K562 (cell line): ENCODE measurements at regions not wholly inside any gene's neighbourhood (a gene's known extent, or its start where the extent isn't known, plus 50 kb on each side); places are given as distances from the start of the nearest gene placed in this dataset.

Source experiments
- POLR2A ChIP-seq: fragments of 450-650 bp; conservative IDR thresholded peaks from 2 replicates; pipeline ENCODE4 v1.6.1; 2016
- TF ChIP-seq, protein P1 (sequence below): fragments of 450-650 bp; IDR thresholded peaks from 2 replicates; pipeline ENCODE4 v1.6.1; 2016; ENCODE audit warnings: low read depth
- TF ChIP-seq, protein P2 (sequence below): sonication (generic); formaldehyde crosslinking; IDR thresholded peaks from 2 replicates; pipeline ENCODE4 v1.9.0; 2022; ENCODE audit warnings: mild to moderate bottlenecking, missing genetic modification reagents
- TF ChIP-seq, protein P3 (sequence below), 3 experiments: IDR thresholded peaks in 2 of 3; conservative IDR thresholded peaks in 1 of 3; 2 replicates each; pipeline ENCODE4 v1.5.1; 2011 to 2012; ENCODE audit warnings: low read length in 3 of 3, mild to moderate bottlenecking in 3 of 3, control low read depth in 2 of 3, improper control_type of control experiment in 1 of 3, inconsistent platforms in 1 of 3, low read depth in 1 of 3, mixed read lengths in 1 of 3, moderate library complexity in 1 of 3; ENCODE audit not compliant: insufficient read depth in 2 of 3

DNA sequence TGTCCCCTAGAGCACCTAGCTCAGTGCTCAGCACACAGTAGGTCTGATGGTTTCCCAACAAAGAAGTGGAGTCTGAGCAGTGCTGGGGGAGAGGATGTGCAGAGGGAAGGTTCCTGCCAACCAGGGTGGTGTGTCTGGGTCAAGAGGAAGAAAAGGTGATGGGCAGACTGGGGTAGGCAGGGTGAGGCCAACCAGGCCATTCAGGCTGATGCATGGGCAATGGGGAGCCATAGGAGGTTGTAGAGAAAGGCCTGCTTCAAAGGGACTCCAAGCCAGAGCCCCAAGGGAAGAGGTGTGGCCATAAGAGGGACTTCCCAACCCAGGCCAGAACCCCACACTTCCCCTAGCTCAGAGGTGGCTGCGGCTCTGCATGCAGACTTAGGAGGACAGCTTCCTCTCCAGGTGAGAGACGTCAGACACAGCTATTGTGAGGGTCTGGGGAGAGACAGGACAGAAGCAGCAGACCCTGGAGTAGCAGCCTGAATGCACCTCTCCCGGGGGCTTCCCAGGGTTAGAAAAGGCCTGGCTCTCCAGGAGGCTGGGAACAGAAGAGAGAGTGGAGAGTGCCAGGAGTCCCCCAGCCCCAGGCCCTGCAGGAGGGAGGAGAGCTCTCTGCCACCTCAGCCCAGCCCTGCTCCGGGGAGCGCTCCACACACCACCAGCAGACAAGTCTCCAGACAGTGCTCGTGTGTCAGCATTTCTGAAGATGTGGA, 87.4 kb upstream of the ZMIZ1 start:
- TF ChIP-seq, protein P1, sequence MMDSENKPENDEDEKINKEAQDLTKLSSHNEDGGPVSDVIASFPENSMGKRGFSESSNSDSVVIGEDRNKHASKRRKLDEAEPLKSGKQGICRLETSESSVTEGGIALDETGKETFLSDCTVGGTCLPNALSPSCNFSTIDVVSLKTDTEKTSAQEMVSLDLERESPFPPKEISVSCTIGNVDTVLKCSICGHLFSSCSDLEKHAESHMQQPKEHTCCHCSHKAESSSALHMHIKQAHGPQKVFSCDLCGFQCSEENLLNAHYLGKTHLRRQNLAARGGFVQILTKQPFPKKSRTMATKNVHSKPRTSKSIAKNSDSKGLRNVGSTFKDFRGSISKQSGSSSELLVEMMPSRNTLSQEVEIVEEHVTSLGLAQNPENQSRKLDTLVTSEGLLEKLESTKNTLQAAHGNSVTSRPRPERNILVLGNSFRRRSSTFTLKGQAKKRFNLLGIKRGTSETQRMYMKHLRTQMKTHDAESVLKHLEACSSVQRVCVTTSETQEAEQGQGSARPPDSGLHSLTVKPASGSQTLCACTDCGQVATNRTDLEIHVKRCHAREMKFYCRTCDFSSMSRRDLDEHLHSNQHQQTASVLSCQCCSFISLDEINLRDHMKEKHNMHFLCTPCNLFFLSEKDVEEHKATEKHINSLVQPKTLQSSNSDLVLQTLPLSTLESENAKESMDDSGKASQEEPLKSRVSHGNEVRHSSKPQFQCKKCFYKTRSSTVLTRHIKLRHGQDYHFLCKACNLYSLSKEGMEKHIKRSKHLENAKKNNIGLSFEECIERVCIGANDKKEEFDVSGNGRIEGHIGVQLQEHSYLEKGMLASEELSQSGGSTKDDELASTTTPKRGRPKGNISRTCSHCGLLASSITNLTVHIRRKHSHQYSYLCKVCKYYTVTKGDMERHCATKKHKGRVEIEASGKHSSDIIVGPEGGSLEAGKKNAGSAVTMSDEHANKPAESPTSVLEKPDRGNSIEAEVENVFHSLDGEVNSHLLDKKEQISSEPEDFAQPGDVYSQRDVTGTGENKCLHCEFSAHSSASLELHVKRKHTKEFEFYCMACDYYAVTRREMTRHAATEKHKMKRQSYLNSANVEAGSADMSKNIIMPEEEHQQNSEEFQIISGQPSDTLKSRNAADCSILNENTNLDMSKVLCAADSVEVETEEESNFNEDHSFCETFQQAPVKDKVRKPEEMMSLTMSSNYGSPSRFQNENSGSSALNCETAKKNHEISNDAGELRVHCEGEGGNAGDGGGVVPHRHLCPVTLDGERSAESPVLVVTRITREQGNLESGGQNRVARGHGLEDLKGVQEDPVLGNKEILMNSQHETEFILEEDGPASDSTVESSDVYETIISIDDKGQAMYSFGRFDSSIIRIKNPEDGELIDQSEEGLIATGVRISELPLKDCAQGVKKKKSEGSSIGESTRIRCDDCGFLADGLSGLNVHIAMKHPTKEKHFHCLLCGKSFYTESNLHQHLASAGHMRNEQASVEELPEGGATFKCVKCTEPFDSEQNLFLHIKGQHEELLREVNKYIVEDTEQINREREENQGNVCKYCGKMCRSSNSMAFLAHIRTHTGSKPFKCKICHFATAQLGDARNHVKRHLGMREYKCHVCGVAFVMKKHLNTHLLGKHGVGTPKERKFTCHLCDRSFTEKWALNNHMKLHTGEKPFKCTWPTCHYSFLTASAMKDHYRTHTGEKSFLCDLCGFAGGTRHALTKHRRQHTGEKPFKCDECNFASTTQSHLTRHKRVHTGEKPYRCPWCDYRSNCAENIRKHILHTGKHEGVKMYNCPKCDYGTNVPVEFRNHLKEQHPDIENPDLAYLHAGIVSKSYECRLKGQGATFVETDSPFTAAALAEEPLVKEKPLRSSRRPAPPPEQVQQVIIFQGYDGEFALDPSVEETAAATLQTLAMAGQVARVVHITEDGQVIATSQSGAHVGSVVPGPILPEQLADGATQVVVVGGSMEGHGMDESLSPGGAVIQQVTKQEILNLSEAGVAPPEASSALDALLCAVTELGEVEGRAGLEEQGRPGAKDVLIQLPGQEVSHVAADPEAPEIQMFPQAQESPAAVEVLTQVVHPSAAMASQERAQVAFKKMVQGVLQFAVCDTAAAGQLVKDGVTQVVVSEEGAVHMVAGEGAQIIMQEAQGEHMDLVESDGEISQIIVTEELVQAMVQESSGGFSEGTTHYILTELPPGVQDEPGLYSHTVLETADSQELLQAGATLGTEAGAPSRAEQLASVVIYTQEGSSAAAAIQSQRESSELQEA = no peak
- TF ChIP-seq, protein P2, sequence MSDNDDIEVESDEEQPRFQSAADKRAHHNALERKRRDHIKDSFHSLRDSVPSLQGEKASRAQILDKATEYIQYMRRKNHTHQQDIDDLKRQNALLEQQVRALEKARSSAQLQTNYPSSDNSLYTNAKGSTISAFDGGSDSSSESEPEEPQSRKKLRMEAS (CRISPR knock-in tag) = no peak
- TF ChIP-seq, protein P3, sequence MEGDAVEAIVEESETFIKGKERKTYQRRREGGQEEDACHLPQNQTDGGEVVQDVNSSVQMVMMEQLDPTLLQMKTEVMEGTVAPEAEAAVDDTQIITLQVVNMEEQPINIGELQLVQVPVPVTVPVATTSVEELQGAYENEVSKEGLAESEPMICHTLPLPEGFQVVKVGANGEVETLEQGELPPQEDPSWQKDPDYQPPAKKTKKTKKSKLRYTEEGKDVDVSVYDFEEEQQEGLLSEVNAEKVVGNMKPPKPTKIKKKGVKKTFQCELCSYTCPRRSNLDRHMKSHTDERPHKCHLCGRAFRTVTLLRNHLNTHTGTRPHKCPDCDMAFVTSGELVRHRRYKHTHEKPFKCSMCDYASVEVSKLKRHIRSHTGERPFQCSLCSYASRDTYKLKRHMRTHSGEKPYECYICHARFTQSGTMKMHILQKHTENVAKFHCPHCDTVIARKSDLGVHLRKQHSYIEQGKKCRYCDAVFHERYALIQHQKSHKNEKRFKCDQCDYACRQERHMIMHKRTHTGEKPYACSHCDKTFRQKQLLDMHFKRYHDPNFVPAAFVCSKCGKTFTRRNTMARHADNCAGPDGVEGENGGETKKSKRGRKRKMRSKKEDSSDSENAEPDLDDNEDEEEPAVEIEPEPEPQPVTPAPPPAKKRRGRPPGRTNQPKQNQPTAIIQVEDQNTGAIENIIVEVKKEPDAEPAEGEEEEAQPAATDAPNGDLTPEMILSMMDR (IDR thresholded peaks at IDR 0.05 in 2 of 3, conservative IDR thresholded peaks at IDR 0.05 in 1 of 3; ENCODE audit: insufficient read depth in 2 of 3, low read depth in 1 of 3, low read length in 3 of 3) = no peak
- TF ChIP-seq POLR2A = no peak
